Activated CD4-positive, alpha-beta T cell treated with anti-CD3 and anti-CD28 coated beads, Interleukin-2, amount 10 ng/mL, durations not matched to agents 24 days and 14 days (primary cell): ENCODE measurements at regions not wholly inside any gene's neighbourhood (a gene's known extent, or its start where the extent isn't known, plus 50 kb on each side); places are given as distances from the start of the nearest gene placed in this dataset.

ENCODE experiments used
- DNase-seq: peaks from one replicate; pipeline ENCODE4 v3.0.0; 2022
- H3K27ac Mint-ChIP-seq: one replicate; pipeline ENCODE4 v1.8.0; 2022; ENCODE audit warnings: mild to moderate bottlenecking, mixed read lengths
- H3K27me3 Mint-ChIP-seq: one replicate; pipeline ENCODE4 v1.8.0; 2022; ENCODE audit warnings: mixed read lengths
- H3K36me3 Mint-ChIP-seq: one replicate; pipeline ENCODE4 v1.8.0; 2022; ENCODE audit warnings: low read depth, mild to moderate bottlenecking, mixed read lengths
- H3K4me1 Mint-ChIP-seq: one replicate; pipeline ENCODE4 v1.8.0; 2021; ENCODE audit warnings: mixed read lengths
- H3K4me3 Mint-ChIP-seq: one replicate; pipeline ENCODE4 v1.8.0; 2022; ENCODE audit warnings: mild to moderate bottlenecking, moderate library complexity, mixed read lengths
- H3K9me3 Mint-ChIP-seq: one replicate; pipeline ENCODE4 v1.8.0; 2021; ENCODE audit warnings: mixed read lengths
- intact Hi-C: fragments of 100-400 bp; cut with micrococcal nuclease; formaldehyde crosslinking; loops from one replicate; pipeline ENCODE4 v1.15.1; 2023

DNA sequence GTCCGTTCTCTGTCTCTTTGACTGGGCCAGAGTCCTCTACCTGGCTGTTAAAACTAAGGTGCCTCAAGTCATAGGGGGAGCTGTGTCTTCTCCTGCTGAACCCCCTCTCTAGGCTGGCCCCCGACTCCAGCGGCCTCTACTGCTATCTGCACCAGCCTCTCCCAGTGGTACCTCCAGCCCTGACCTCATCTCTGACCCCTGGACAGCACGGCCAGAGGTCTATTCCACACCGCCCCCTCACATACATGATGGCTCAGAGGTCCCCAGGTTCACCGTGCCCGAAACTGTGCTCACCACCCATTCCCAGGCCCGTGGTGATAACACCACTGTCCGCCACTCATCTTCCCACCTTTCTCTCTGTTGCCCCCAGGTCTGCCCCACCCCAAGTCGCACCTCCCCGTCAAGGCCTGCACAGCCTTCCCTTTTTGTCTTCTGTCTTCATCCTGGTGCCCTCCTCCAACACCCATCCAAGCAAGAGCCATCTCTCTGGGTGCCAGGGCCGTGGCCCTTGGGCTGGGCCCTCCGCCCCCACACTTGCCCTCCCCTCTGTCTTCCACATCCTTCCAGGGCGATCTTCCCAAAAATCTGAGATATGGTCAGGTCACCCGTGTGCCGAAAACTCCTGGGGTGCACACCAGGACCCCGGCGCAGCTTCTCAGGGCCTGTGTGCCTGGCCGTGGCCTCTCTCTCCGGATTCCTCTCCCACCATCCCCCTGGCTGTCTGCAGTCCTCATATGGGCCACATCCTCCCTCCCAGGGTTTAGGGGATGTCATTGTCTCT lies 134.4 kb upstream of the ID2 start:
- no peak overlapping the region for H3K4me3 Mint-ChIP-seq
- intact Hi-C loops = loop anchor here (10.0 kb wide), 1 partner anchor 563 kb away; no protein-coding TSS in a partner anchor
- no peaks in the 10 kb centered on the region for H3K9me3 Mint-ChIP-seq
- H3K4me1 Mint-ChIP-seq = peaks cover 62% of the 10 kb centered on the region
- no peaks in the 10 kb centered on the region for H3K36me3 Mint-ChIP-seq
- H3K27ac Mint-ChIP-seq = peak overlapping the region; percentile 77
- no peak for DNase-seq
- no peaks in the 10 kb centered on the region for H3K27me3 Mint-ChIP-seq

DNA sequence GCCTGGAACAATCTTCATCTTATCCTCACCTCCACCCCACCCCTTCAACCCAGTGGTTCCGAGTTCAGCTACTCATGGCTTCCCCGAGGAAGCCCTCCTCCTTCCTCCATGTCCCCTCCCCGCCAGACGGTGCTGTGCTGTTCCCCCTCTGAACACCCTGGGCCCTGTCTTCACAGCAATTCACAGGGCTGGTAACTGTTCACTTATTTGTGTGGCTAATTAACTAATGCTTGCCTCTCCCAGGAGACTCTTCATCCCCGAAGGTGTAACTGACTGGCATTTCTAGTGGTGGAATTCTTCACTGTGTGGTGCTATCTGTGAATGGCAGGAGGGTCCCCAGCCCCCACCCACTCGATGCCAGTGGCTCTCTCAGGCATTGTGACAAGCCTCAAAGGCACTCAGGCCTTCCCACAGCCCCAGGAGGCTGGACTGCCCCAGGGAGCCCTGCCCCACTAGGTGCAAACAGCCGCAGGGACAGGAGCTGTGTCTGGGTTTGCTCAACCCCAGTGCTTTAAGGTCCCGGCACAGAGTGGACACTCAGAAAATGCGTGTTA lies 133.7 kb upstream of the ID2 start:
- H3K27me3 Mint-ChIP-seq = no peaks in the 10 kb centered on the region
- H3K4me3 Mint-ChIP-seq = no peak overlapping the region
- no peaks in the 10 kb centered on the region for H3K36me3 Mint-ChIP-seq
- no peak for DNase-seq
- no peaks in the 10 kb centered on the region for H3K9me3 Mint-ChIP-seq
- intact Hi-C loops = loop anchor here (10.0 kb wide), 1 partner anchor 563 kb away; no protein-coding TSS in a partner anchor
- peak overlapping the region; percentile 8 for H3K27ac Mint-ChIP-seq
- peaks cover 56% of the 10 kb centered on the region for H3K4me1 Mint-ChIP-seq

DNA sequence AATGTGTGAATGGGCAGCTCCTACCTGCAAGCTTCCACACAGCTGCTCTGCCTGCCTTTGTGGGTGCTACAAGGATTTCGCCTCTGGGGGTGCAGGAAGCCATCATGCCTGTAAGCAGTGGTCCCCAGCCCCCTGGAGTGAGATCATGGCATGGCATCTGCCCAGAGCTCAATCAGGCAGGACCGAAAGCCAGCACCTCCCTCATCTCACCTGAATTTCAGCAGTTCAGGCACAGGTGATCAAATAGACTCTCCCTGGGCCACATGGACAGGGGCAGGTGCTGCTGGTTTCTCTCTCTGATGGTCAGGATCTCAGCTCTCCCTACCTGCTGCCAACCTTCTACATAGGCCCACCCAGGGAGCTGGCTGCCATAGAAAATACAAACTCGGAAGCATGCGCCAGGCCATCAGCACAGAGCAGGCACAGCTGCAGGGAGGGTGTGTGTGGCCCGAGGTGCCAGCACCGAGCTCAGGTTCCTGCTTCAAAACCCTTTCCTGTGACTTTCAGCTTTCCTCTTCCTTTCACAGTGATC lies 133.2 kb upstream of the ID2 start:
- Mint-ChIP-seq H3K36me3 (no peaks in the 10 kb centered on the region), H3K27me3 (no peaks in the 10 kb centered on the region), H3K27ac (peak overlapping the region; percentile 35), H3K9me3 (no peaks in the 10 kb centered on the region), H3K4me1 (peaks cover 50% of the 10 kb centered on the region), H3K4me3 (no peak overlapping the region)
- intact Hi-C loops = loop anchor here (10.0 kb wide), 1 partner anchor 564 kb away; no protein-coding TSS in a partner anchor
- DNase-seq = no peak

DNA sequence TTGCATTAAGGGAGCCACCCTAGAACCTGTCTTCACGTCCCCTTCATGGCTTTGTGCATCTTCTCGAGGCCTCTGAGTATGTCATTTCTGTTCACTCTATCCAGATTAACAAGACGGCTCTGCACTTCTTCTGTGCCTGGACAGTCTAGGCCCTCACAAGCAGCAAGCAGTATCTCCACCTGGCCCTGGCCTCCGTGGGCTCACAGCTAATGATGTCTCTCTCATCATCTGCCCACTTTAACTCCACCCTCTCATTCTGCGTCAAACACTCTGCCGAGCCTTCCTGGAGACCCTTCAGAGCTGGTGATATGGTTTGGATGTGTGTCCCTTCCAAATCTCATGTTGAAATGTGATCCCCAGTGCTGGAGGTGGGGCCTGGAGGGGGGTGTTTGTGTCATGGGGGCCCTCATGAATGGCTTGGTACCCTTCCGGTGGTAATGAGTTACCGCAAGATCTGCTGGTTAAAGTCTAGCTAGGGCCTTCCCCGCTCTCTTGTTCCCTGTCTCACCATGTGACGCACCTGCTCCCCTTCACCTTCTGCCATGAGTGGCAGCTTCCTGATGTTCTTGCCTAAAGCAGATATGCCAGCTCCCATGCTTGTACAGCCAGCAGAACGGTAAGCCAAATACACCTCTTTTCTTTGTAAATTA lies 132.5 kb upstream of the ID2 start:
- intact Hi-C loops = loop anchor here (10.0 kb wide), 1 partner anchor 565 kb away; no protein-coding TSS in a partner anchor

DNA sequence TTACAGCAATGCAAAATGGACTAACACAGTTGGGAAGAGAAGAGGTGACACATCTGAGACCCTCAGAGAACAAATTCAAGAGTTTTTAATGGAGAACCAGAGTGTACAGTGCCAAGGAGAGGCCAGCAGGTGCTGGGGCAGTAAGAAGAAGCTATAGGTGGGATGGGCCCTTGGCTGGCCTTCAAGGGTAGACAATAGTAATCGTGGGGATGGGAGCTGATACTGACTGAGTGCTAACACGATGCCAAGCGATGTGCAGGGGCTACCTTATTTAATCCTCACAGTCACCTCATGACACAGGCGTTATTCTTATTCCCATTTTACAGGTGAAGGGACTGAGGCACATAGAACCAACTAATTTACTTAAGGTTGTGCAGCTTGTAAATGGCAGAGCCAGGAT lies 131.9 kb upstream of the ID2 start:
- DNase-seq = no peak
- H3K4me1 Mint-ChIP-seq = peaks cover 39% of the 10 kb centered on the region
- intact Hi-C loops = loop anchor here (10.0 kb wide), 1 partner anchor 565 kb away; no protein-coding TSS in a partner anchor
- no peaks in the 10 kb centered on the region for H3K27me3 Mint-ChIP-seq
- H3K4me3 Mint-ChIP-seq = no peak overlapping the region
- no peaks in the 10 kb centered on the region for H3K36me3 Mint-ChIP-seq
- H3K27ac Mint-ChIP-seq = no peak overlapping the region
- H3K9me3 Mint-ChIP-seq = no peaks in the 10 kb centered on the region

More for the DNA sequence above, 132.5 kb upstream of the ID2 start:
- Mint-ChIP-seq H3K36me3 (no peaks in the 10 kb centered on the region), H3K4me1 (peaks cover 44% of the 10 kb centered on the region), H3K9me3 (no peaks in the 10 kb centered on the region), H3K27ac (peak overlapping the region; percentile 35), H3K4me3 (no peak overlapping the region), H3K27me3 (no peaks in the 10 kb centered on the region)
- no peak for DNase-seq

DNA sequence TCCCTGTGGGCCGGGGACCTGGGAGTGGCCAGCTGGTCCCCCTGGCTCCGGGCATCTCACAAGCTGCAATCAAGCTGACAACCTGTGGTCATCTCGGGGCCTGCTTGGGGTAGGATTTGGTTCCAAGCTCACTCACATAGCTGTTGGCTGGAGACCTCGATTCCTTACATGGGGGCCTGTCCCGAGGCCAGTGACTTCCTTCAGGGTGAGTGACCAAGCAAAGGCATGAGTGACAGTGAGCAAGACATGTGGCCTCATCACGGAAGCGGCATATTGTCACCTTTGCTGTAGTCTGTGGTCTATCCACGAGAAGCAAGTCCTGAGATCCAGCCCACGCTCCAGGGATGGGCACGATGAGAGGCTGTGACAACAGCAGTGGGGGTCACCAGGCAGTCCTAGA lies 131.4 kb upstream of the ID2 start:
- H3K9me3 Mint-ChIP-seq = peaks cover 4% of the 10 kb centered on the region
- no peaks in the 10 kb centered on the region for H3K27me3 Mint-ChIP-seq
- intact Hi-C loops = no loop called here
- no peaks in the 10 kb centered on the region for H3K36me3 Mint-ChIP-seq
- DNase-seq = no peak
- no peak overlapping the region for H3K27ac Mint-ChIP-seq
- no peak overlapping the region for H3K4me3 Mint-ChIP-seq
- H3K4me1 Mint-ChIP-seq = peaks cover 33% of the 10 kb centered on the region

DNA sequence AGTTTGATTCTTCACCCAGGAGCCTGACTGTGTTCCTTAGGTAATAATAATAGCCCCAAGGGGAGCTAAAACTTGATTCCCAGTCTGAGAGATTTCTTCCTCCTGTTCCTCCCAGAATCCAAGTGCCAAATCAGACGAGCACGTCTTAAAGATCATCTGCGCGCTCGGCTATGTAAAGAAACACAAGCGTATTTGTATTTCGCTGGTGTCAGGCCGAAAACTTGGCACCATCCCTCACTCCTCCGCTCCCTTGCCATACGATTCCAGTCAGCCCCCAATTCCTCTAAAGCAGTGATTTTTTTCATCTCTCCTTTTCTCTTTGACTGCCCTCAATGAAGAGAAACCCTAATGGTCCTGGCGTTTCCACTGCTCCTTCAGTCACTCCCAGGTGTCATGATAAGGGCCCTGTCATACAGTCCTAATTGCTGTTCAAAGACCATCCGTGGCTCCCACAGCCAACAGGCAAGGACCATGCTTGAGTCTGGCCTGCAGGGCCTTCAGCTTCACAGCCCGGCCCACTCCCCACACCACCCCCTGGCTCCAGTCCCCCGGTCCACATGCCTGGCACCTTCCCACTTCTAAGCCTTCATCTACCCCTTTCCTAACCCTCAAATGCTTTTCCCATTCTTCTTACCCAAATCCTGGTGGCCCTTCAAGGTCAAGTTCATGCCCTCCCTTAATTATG lies 130.8 kb upstream of the ID2 start:
- no peaks in the 10 kb centered on the region for H3K27me3 Mint-ChIP-seq
- peak overlapping the region; percentile 1 for H3K27ac Mint-ChIP-seq

DNA sequence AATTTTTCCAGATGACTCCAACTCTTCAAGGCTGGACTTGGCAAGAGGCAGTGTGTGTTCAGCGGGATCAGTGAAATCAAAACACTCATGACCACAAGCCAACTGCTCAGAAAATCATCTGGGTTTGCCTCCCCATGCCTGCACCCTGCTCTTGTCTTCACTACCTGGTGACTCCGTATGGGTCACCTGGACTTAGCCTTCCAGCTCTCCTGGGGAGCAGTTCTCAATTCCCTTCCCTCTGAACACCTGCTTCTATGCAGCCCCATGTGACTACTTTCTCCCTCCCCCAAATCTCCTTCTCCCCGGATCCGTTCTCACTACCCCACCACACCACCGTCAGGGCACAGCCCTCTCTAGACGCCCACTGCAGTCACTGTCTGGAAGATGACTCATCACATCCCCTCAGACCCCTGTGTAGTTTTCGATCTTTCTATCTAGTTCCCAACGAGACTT lies 130.2 kb upstream of the ID2 start:
- H3K27ac Mint-ChIP-seq = peak overlapping the region; percentile 1
- H3K4me3 Mint-ChIP-seq = no peak overlapping the region
- no peaks in the 10 kb centered on the region for H3K36me3 Mint-ChIP-seq
- H3K9me3 Mint-ChIP-seq = peaks cover 4% of the 10 kb centered on the region
- H3K27me3 Mint-ChIP-seq = no peaks in the 10 kb centered on the region
- intact Hi-C loops = no loop called here
- no peak for DNase-seq
- H3K4me1 Mint-ChIP-seq = peaks cover 26% of the 10 kb centered on the region

More for the DNA sequence above, 130.8 kb upstream of the ID2 start:
- DNase-seq = no peak
- Mint-ChIP-seq H3K4me3 (no peak overlapping the region), H3K4me1 (peaks cover 30% of the 10 kb centered on the region), H3K9me3 (peaks cover 4% of the 10 kb centered on the region), H3K36me3 (no peaks in the 10 kb centered on the region)
- intact Hi-C loops = no loop called here

DNA sequence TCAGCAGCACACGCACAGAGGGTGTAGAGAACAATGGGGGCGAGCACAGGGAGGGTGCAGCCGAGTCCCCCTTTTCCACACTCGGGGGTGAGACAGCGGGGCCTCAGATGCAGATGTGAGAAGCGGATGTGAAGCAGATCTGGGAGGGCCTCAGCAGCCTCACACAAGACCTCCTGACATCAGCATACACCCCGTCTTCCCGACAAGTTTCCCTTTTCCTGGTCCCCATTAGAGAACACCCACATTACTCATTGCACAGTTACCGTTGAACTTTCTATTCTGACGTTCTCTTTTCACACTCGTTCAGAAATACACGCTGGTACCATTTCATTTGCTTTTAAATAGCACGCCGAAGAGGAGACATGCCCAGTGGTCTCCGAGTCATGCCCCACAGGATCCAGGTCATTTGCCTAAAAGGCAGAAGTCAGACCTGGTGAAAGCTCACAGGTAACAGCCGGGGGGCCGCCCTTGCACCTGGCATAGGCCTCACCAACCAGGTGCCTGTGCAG lies 129.5 kb upstream of the ID2 start:
- Mint-ChIP-seq H3K27me3 (no peaks in the 10 kb centered on the region), H3K4me3 (no peak overlapping the region), H3K4me1 (peaks cover 19% of the 10 kb centered on the region), H3K9me3 (peaks cover 4% of the 10 kb centered on the region), H3K27ac (no peak overlapping the region), H3K36me3 (no peaks in the 10 kb centered on the region)
- no peak for DNase-seq
- intact Hi-C loops = no loop called here

DNA sequence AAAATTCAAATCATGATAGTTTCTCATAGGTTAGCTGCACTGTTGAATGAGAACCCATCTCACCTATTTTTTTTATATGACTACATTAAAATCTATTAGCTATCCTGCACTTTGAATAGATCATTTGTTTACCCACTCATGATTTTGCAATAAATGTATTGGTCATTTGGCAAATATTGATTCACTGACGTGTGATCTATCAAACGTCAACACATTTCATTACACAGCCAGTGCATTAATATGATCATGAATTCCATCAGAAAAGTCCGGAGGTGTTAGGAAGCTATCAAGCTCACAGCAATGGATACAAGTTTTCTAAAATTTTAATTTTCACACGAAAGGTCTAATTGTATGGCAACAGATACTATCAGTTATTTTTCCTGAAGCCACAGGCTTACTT lies 128.2 kb upstream of the ID2 start:
- Mint-ChIP-seq H3K27ac (no peak overlapping the region), H3K4me3 (no peak overlapping the region), H3K9me3 (peaks cover 10% of the 10 kb centered on the region), H3K36me3 (peaks cover 3% of the 10 kb centered on the region), H3K27me3 (peaks cover 2% of the 10 kb centered on the region), H3K4me1 (peaks cover 10% of the 10 kb centered on the region)
- intact Hi-C loops = no loop called here
- DNase-seq = no peak

DNA sequence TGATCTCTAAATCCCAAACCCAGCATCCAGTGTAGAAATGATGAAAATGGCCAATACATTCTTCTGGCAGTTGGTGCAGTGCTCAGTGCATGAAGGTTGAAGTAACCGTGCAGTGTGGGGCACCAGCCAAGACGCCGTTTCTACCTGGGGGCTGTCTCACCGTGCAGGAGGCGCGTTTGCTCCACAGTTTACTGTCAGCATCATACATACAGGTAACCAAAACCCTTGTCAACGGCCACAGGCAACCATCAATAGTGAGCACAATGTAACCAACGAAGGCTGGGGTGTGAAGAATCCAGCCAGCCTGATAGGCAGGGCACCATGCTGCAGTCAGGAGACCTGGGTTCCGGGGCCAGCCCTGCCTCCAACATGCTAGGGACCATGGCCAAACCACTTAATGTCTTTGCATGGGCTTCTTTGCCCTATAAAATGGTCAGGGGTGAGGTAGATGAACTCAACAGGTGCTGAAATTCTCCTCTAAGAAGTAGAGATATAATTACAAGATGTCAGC lies 127.5 kb upstream of the ID2 start:
- no peak for DNase-seq
- Mint-ChIP-seq H3K27me3 (peaks cover 2% of the 10 kb centered on the region), H3K36me3 (peaks cover 3% of the 10 kb centered on the region), H3K4me1 (peaks cover 8% of the 10 kb centered on the region), H3K27ac (no peak overlapping the region), H3K9me3 (peaks cover 17% of the 10 kb centered on the region), H3K4me3 (no peak overlapping the region)
- intact Hi-C loops = no loop called here

DNA sequence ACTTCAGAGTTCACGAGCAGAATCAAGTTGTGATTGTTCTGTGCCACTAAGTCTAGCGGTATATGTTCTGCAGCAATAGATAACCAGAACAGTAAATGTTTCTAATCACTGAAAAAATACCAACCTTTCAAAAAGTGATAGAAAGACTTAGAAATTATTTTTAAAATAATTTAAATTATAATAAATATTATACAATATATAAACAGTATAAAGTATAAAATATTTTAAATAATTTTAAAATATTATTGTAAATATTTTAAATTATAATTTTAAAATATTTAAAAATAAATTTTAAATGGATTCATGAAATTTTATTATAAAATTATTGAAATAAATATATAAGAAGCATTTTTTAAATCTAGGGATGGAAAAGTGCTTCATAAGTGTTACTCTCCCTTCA lies 126.3 kb upstream of the ID2 start:
- no peak for DNase-seq
- Mint-ChIP-seq H3K36me3 (peaks cover 3% of the 10 kb centered on the region), H3K27me3 (peaks cover 2% of the 10 kb centered on the region), H3K9me3 (peaks cover 17% of the 10 kb centered on the region), H3K27ac (no peak overlapping the region), H3K4me1 (peaks cover 6% of the 10 kb centered on the region), H3K4me3 (no peak overlapping the region)
- intact Hi-C loops = no loop called here

DNA sequence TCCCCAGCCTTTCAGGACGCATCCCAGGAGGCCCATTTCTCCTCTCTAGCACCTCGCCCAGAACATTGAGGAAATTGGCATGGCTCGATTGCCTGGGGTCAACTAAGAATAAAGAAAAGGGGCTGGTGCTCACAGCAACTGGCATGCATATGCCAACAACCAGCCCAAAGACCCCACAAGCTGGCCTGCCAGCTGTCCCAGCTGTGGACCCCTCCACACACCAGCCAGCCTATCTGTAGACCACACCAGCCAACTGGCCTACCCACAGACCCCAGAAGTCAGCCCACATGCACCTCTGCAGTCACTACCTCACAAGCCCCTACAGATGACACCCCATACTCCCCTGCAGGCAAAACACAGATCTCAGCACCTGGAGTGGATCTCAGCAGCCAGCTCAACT lies 123.8 kb upstream of the ID2 start:
- no peak overlapping the region for H3K4me3 Mint-ChIP-seq
- peak overlapping the region; percentile 65 for H3K27ac Mint-ChIP-seq

More for the DNA sequence above, 123.8 kb upstream of the ID2 start:
- Mint-ChIP-seq H3K27me3 (peaks cover 2% of the 10 kb centered on the region), H3K9me3 (peaks cover 32% of the 10 kb centered on the region), H3K36me3 (peaks cover 5% of the 10 kb centered on the region), H3K4me1 (no peaks in the 10 kb centered on the region)
- DNase-seq = no peak
- intact Hi-C loops = no loop called here
